ENCODE measurements at regions not wholly inside any gene's neighbourhood (a gene's known extent, or its start where the extent isn't known, plus 50 kb on each side); places are given as distances from the start of the nearest gene placed in this dataset.
"Not testable (repeated sequence)": the region's sequence is repeated elsewhere in the genome, so short reads cannot be mapped to it uniquely, and the experiment has no call there.

DNA sequence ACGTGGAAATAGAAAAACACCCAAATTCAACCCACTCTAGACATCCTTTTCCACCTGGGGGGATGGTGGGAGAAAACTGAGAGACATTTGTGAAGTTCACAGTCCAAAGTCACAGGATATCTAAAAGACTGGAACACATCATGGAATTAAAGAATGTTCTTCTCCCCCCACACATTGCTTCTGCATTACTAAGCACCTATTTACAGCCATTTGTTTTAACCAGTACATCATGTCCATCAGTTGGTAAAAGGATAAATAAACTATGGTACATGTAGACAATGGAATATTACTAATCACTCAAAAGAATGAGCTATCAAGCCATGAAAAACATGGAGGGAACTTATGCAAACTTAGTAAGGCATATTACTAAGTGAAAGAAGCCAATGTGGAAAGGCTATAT, 185.5 kb upstream of the ANXA10 start:
- Histone ChIP-seq H3K9me3 (ENCODE audit: control insufficient read depth, low read length) (peaks cover 7% of the 10 kb centered on the region), H3K27ac (ENCODE audit: low read length, poor library complexity, severe bottlenecking) (no peak overlapping the region), H2BK5ac (ENCODE audit: low read depth, low read length, poor library complexity, severe bottlenecking) (no peak overlapping the region), H3K18ac (ENCODE audit: low read depth in 1 of 2, low read length in 2 of 2) (no peak overlapping the region), H3K9ac (ENCODE audit: low read length) (no peak overlapping the region), H3K4ac (ENCODE audit: low read depth in 1 of 2, low read length in 2 of 2) (no peak overlapping the region), H3K23ac (ENCODE audit: low read length in 2 of 2) (no peak overlapping the region), H2AFZ (ENCODE audit: low read depth, low read length) (no peak overlapping the region), H3K79me1 (replicated peaks; ENCODE audit: low read length, poor library complexity, severe bottlenecking) (no peaks in the 10 kb centered on the region), H3K27me3 (ENCODE audit: control insufficient read depth in 1 of 2, insufficient read depth in 1 of 2, low read length in 2 of 2) (no peaks in the 10 kb centered on the region), H2BK15ac (ENCODE audit: low read depth, poor library complexity, severe bottlenecking) (no peak overlapping the region), H3K14ac (ENCODE audit: low read length in 2 of 2) (no peak overlapping the region), H3K4me3 (ENCODE audit: insufficient read depth in 1 of 2, low read depth in 1 of 2, low read length in 2 of 2) (no peak overlapping the region), H2AK5ac (ENCODE audit: low read length, severe bottlenecking) (no peak overlapping the region), H3K36me3 (ENCODE audit: control insufficient read depth in 1 of 2, insufficient read depth in 2 of 2, low read depth in 1 of 2, low read length in 2 of 2) (no peaks in the 10 kb centered on the region), H2BK120ac (ENCODE audit: low read depth, low read length) (no peak overlapping the region), H3K4me1 (ENCODE audit: control insufficient read depth, insufficient read depth, low read depth, low read length) (no peaks in the 10 kb centered on the region), H4K8ac (ENCODE audit: low read length) (no peak overlapping the region), H2BK12ac (ENCODE audit: low read length in 2 of 2) (no peak overlapping the region), H4K91ac (ENCODE audit: low read length) (no peak overlapping the region), H3K4me2 (ENCODE audit: low read length, poor library complexity, severe bottlenecking) (no peak overlapping the region)
- WGBS = no CpG with 5 or more reads among the region's 1 CpG
- DNase-seq = peak; percentile 6

DNA sequence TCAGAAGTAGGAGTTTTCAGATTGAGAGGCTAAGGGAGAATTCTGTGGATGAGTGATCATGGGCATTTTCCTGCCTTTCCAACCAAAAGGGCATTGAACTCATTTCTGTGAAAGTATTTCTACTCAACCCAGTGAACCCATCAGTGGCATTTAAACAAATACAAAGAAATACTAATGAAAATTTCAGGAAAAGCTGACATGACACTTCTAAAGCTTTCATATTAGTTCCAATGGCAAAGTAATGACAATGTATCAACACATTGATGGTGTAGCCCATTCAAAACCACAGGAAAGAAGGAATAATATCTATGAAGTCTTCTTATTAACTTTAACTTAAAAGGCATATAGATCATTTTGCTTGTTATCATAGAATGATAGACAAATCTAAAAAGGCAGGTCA, 183.5 kb upstream of the ANXA10 start:
- no peak overlapping the region for H2BK5ac ChIP-seq (ENCODE audit: low read depth, low read length, poor library complexity, severe bottlenecking)
- no peak for DNase-seq
- H2BK12ac ChIP-seq (ENCODE audit: low read length in 2 of 2) = no peak overlapping the region
- no peak overlapping the region for H3K14ac ChIP-seq (ENCODE audit: low read length in 2 of 2)
- no peak overlapping the region for H3K23ac ChIP-seq (ENCODE audit: low read length in 2 of 2)
- H4K8ac ChIP-seq (ENCODE audit: low read length) = no peak overlapping the region
- no peak overlapping the region for H3K27ac ChIP-seq (ENCODE audit: low read length, poor library complexity, severe bottlenecking)
- H3K79me1 ChIP-seq (replicated peaks; ENCODE audit: low read length, poor library complexity, severe bottlenecking) = no peaks in the 10 kb centered on the region
- no peak overlapping the region for H2BK120ac ChIP-seq (ENCODE audit: low read depth, low read length)
- no peaks in the 10 kb centered on the region for H3K27me3 ChIP-seq (ENCODE audit: control insufficient read depth in 1 of 2, insufficient read depth in 1 of 2, low read length in 2 of 2)
- no peak overlapping the region for H3K4ac ChIP-seq (ENCODE audit: low read depth in 1 of 2, low read length in 2 of 2)
- H3K9ac ChIP-seq (ENCODE audit: low read length) = no peak overlapping the region
- no peaks in the 10 kb centered on the region for H3K36me3 ChIP-seq (ENCODE audit: control insufficient read depth in 1 of 2, insufficient read depth in 2 of 2, low read depth in 1 of 2, low read length in 2 of 2)
- no peak overlapping the region for H2BK15ac ChIP-seq (ENCODE audit: low read depth, poor library complexity, severe bottlenecking)
- H2AK5ac ChIP-seq (ENCODE audit: low read length, severe bottlenecking) = no peak overlapping the region
- no peak overlapping the region for H4K91ac ChIP-seq (ENCODE audit: low read length)
- H3K9me3 ChIP-seq (ENCODE audit: control insufficient read depth, low read length) = peaks cover 7% of the 10 kb centered on the region
- H2AFZ ChIP-seq (ENCODE audit: low read depth, low read length) = no peak overlapping the region
- H3K18ac ChIP-seq (ENCODE audit: low read depth in 1 of 2, low read length in 2 of 2) = no peak overlapping the region
- no peak overlapping the region for H3K4me3 ChIP-seq (ENCODE audit: insufficient read depth in 1 of 2, low read depth in 1 of 2, low read length in 2 of 2)
- H3K4me2 ChIP-seq (ENCODE audit: low read length, poor library complexity, severe bottlenecking) = no peak overlapping the region
- no peaks in the 10 kb centered on the region for H3K4me1 ChIP-seq (ENCODE audit: control insufficient read depth, insufficient read depth, low read depth, low read length)

DNA sequence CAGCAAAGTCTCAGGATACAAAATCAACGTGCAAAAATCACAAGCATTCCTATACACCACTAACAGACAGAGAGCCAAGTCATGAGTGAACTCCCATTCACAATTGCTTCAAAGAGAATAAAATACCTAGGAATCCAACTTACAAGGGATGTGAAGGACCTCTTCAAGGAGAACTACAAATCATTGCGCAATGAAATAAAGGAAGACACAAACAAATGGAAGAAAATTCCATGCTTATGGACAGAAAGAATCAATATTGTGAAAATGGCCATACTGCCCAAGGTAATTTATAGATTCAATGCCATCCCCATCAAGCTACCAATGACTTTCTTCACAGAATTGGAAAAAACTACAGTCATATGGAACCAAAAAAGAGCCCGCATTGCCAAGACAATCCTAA, 179.8 kb upstream of the ANXA10 start:
- not testable (repeated sequence) for H3K36me3 ChIP-seq (ENCODE audit: control insufficient read depth in 1 of 2, insufficient read depth in 2 of 2, low read depth in 1 of 2, low read length in 2 of 2); H2BK12ac ChIP-seq (ENCODE audit: low read length in 2 of 2); H3K9ac ChIP-seq (ENCODE audit: low read length); H3K79me1 ChIP-seq (replicated peaks; ENCODE audit: low read length, poor library complexity, severe bottlenecking); H3K9me3 ChIP-seq (ENCODE audit: control insufficient read depth, low read length); H2BK15ac ChIP-seq (ENCODE audit: low read depth, poor library complexity, severe bottlenecking); DNase-seq; H3K14ac ChIP-seq (ENCODE audit: low read length in 2 of 2); H3K4ac ChIP-seq (ENCODE audit: low read depth in 1 of 2, low read length in 2 of 2); H3K23ac ChIP-seq (ENCODE audit: low read length in 2 of 2); H3K4me2 ChIP-seq (ENCODE audit: low read length, poor library complexity, severe bottlenecking); H4K91ac ChIP-seq (ENCODE audit: low read length); H2BK5ac ChIP-seq (ENCODE audit: low read depth, low read length, poor library complexity, severe bottlenecking); H3K4me1 ChIP-seq (ENCODE audit: control insufficient read depth, insufficient read depth, low read depth, low read length); H2BK120ac ChIP-seq (ENCODE audit: low read depth, low read length); H3K27ac ChIP-seq (ENCODE audit: low read length, poor library complexity, severe bottlenecking); H3K18ac ChIP-seq (ENCODE audit: low read depth in 1 of 2, low read length in 2 of 2); H2AFZ ChIP-seq (ENCODE audit: low read depth, low read length); H3K4me3 ChIP-seq (ENCODE audit: insufficient read depth in 1 of 2, low read depth in 1 of 2, low read length in 2 of 2); H4K8ac ChIP-seq (ENCODE audit: low read length); H2AK5ac ChIP-seq (ENCODE audit: low read length, severe bottlenecking); H3K27me3 ChIP-seq (ENCODE audit: control insufficient read depth in 1 of 2, insufficient read depth in 1 of 2, low read length in 2 of 2)
- 90% methylated on average over 3 of the region's 3 CpGs for WGBS

DNA sequence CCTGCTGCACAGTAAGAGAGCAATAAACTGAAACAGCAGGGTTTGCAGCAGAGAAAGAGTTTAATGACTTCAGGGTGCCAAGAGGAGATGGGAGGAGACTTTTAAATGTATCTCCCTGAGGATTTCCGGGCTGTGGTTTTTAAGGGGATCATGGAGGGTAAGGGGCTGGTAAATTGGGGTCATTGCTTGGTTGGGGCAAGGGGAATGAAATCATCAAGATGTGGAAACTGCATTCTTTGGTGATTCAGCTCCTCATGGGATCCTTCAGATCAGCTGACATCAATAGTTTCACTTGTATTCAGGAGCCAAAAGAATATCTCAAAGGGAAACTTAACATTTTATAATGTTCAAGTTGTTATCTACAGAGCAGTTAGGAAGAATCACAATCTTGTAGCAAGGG, 174.3 kb upstream of the ANXA10 start:
- Histone ChIP-seq H3K27me3 (ENCODE audit: control insufficient read depth in 1 of 2, insufficient read depth in 1 of 2, low read length in 2 of 2) (no peaks in the 10 kb centered on the region), H2AK5ac (ENCODE audit: low read length, severe bottlenecking) (no peak overlapping the region), H2BK120ac (ENCODE audit: low read depth, low read length) (no peak overlapping the region), H3K36me3 (ENCODE audit: control insufficient read depth in 1 of 2, insufficient read depth in 2 of 2, low read depth in 1 of 2, low read length in 2 of 2) (no peaks in the 10 kb centered on the region), H2AFZ (ENCODE audit: low read depth, low read length) (no peak overlapping the region), H3K4me1 (ENCODE audit: control insufficient read depth, insufficient read depth, low read depth, low read length) (no peaks in the 10 kb centered on the region), H3K4ac (ENCODE audit: low read depth in 1 of 2, low read length in 2 of 2) (no peak overlapping the region), H3K9me3 (ENCODE audit: control insufficient read depth, low read length) (peaks cover 9% of the 10 kb centered on the region), H2BK12ac (ENCODE audit: low read length in 2 of 2) (no peak overlapping the region), H2BK5ac (ENCODE audit: low read depth, low read length, poor library complexity, severe bottlenecking) (no peak overlapping the region), H3K9ac (ENCODE audit: low read length) (no peak overlapping the region), H4K8ac (ENCODE audit: low read length) (no peak overlapping the region), H3K23ac (ENCODE audit: low read length in 2 of 2) (no peak overlapping the region), H4K91ac (ENCODE audit: low read length) (no peak overlapping the region), H3K27ac (ENCODE audit: low read length, poor library complexity, severe bottlenecking) (no peak overlapping the region), H3K79me1 (replicated peaks; ENCODE audit: low read length, poor library complexity, severe bottlenecking) (no peaks in the 10 kb centered on the region), H3K14ac (ENCODE audit: low read length in 2 of 2) (no peak overlapping the region), H3K4me2 (ENCODE audit: low read length, poor library complexity, severe bottlenecking) (no peak overlapping the region), H3K4me3 (ENCODE audit: insufficient read depth in 1 of 2, low read depth in 1 of 2, low read length in 2 of 2) (no peak overlapping the region), H3K18ac (ENCODE audit: low read depth in 1 of 2, low read length in 2 of 2) (no peak overlapping the region), H2BK15ac (ENCODE audit: low read depth, poor library complexity, severe bottlenecking) (no peak overlapping the region)
- no peak for DNase-seq
- whole genome bisulfite sequencing = 39% methylated on average over 1 of the region's 1 CpG
